ENCODE measurements at regions not wholly inside any gene's neighbourhood (a gene's known extent, or its start where the extent isn't known, plus 50 kb on each side); places are given as distances from the start of the nearest gene placed in this dataset.

DNA sequence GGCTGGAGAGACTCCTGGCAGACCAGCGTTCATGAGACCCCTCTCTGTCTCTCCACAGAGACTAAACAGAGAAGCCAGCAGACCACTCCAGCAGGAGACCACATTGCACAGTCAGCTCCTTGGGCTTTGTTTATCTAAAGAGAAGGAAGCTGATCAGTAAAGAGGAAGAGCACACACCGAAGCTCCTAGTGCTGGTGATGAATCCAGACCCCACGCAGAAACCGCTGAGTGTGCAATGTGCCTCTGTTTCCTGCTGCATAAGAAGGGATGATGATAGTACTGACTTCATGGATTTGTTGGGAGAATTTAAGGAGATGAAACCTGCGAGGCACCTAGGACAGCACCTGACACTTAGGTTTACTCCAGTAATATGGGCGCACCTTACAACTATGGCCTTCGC is 544.1 kb upstream of the ID2 start:
- DNase-seq: peak; percentile 12

DNA sequence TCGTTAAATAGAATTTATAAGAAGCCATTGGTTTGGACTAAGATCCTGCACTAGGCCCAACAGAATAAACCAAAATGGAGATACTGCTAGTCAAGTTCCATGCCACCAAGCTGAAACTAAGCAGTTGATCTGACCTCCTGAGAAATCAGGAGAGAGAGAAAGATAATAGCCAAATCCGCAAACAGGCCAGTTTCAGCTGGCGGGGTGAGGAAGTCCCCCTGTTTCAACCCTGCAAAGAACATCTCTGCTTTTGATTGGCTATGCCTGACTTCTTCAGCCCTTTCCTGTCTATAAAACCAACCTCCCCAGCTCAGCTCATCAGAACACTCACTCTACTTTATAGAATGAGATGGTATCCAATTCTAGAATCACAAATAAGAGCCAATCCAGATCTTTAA is 543.3 kb upstream of the ID2 start:
- DNase-seq: no peak

DNA sequence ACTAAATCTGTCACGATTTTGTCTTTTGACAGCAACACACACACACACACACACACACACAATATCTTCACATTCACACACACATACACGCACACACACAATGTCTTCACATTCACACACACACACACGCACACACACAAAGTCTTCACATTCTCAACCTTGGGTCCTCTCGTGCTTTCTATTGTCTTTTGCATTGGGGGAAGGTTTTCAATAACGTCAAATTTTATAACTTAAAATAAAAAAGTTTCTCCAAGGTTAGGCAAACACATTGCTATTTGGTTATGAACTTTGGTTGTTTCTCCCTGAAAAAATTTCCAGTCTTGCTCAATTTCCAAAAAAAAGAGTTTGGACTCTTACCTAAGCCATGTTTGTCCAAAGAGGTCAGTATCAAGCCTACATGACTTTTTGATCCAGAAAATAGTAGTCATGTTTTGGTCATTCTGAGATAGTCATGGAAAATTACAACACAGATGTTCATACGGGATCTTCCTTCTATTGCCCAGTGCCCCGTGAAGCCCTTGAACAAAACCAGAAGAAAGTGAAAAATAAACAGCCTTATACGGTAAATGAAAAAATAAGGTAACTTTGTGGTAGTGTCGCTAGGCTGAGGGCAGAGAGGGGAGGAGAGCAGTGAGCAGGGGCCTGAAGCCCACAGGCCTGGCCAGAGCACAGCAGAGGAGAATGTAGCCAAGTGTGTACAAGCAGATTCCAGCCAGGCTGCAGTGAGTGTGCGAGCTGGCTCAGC is 542.8 kb upstream of the ID2 start:
- DNase-seq: peak; percentile 23

DNA sequence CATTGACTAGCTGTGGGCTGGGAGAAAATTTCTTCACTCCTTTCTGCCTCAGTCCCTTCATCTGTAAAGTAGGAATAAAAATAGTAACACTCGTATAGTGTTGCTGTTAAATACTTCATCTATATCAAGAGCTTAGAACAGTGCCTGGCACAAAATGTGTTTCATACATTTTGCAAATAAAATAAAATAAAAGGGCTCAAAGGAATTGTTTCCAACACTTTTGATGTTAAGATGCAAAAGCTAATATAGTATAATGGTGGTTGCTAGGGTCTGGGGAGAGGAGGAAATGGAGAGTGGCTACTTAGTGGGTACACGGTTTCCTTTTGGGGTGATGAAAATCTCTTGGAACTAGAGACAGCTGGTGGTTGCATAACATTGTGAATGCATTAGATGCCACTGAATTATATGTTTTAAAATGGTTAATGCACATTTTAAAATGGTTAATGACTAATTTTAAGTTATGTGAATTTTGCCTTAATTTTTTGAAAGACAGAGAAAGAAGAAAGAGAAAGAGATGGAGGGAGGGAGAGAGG is 542.1 kb upstream of the ID2 start:
- peak; percentile 46 for DNase-seq

DNA sequence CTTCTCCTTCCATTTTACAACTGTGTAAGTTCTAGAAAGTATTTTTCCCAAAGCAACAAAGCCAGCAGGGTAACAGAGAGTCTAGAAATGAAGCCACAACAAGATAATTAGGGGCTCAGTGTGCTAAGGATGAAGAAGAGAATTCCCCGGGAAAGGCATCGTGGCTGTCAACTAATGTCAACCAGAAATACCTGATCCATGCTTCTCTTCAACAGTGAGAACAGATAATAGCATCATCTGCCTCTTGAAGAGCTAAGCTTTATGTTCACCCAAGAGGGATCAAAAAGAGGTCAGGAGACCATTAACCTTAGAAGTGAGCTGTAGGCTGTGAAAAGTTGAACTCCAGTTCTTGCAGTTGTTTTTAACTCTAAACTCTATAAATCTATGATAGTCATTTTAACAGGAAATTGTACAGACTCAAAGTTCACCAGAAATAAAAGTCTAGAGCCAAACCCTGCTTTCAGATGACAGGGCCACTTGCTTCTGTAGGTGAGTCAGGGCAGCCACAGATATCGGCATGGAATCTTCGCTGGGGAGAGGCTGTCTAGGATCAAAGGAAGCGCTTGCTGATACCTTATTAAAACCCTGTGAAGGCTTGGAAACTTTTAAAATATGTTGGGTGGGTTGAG is 540.7 kb upstream of the ID2 start:
- no peak for DNase-seq

DNA sequence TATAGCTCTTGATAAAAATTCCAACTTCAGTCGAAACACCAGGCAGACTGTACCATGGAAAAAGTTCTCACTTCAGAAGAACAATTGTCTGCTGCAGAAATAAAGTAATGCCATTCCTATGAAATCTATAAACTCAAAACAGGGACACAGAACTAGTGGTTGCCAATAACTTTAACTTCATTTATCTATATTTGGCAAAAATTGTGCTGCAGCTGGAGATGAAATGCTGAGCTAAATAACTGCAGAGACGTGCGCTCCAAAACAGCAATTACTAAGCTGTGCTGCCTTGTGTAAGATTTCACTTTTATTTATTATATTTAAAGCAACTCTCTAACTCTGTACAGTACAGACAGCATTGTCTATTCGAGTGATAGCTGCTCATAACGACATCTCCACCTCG is 540.1 kb upstream of the ID2 start:
- no peak for DNase-seq

DNA sequence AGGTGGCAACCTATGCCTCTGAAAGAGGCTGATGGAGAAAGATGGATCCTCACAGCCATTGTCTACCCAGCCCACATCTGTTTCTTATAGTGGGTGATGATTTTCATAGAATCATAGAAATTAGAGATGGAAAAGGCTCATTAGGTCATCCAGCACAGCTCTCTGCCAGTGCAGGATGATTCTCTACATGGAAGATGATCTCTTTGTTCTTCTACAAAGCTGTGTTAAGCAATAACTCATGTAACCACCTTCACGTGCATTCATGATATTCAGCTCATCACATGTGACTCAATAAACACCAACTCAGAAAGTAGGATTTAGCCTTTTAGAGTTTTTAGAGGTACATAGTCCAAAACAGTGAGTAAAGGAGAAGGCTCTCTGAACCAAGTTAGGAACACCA is 539.4 kb upstream of the ID2 start:
- no peak for DNase-seq

DNA sequence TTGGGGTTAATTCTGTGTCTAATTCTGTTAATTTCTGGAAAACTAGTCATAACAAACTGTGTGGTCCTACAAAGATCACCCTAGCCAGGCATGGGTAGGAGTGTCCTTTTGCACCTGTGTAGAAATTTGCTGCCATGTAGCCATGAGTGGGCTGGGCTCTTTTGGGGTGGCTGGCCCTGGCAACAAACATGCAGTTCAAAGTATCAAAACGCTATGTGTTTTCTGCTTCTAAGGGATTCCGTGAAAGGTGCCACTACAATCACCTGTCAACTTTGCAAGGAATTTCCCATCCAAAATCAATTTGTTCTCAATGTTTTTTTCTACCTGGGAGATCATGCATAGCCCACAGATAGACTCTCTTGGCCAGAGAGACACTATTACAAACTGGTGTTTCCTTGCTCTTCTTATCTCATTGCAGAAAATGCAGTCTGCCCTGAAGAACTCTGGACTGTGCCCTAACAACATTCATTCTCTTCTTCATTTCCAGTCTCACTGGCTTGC is 537.7 kb upstream of the ID2 start:
- no peak for DNase-seq

DNA sequence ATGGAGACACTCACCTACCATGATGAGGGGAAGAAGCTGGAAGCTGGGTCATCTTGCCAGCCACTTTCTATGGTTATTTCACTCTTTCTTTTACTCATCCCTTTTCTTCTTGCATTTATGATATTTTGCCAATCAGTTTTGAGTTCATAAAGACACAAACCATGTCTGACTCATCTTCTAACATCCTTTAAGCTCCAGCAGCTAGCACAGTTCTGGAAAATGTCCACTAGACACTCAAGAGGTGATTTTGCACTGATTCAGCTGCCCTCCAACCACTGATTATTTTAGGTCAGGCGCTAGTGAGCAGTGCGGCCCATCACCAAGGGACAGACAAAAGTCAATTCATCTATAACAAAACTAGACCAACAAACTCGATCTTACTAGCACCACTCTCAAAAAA is 537.1 kb upstream of the ID2 start:
- DNase-seq: no peak

DNA sequence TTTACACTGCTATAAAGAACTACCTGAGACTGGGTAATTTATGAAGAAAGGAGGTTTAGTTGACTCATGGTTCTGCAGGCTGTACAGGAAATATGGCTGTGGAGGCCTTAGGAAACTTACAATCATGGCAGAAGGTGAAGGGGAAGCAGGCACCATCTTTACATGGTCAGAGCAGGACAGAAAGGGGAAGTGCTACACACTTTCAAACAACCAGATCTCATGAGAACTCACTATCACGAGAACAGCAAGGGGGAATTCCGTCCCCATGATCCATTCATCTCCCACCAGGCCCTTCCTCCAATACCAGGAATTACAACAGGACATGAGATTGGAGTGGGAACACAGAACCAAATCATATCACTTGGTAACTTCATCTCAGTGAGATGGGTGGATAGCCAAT is 536.5 kb upstream of the ID2 start:
- peak; percentile 84 for DNase-seq

DNA sequence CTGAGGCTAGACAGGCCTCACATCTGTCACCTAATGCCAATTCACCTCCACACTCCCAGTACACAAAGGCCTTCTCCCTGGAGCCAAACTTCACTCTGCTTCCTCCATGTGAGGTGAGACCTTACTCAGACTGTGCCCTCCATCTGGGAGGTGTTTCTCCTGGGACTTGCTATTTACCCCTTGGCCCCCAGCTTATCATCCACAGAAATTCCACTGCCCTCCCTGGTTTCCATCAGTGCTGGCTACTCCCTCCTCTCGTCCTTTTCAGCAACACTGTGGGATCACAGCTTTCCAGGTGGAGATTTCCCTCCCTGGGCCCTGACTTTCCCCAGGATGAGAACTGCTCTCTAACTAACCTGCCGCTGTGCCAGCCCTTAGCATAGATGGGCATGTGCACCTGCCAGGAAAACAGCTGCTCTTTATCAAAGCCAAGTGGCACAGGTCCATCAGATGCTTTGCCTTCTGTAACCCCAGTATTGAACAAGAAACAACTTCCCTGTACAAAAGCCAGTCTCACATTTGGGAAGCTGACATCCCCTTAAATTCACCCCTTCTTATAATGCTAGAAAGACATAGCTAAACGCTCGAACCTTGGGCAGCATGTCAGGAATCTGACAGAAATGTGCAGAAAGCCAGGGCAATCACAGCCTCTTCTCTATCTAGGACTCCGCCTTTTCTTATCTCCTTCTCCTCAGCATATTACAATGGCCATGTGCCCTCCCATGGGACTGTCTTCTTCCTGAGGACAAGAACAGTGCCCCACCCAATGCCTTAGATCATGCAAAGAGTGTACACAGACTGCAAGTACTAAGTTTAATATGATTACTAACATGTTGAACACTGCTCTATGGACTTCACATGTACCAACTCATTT is 535.5 kb upstream of the ID2 start:
- no peak for DNase-seq

DNA sequence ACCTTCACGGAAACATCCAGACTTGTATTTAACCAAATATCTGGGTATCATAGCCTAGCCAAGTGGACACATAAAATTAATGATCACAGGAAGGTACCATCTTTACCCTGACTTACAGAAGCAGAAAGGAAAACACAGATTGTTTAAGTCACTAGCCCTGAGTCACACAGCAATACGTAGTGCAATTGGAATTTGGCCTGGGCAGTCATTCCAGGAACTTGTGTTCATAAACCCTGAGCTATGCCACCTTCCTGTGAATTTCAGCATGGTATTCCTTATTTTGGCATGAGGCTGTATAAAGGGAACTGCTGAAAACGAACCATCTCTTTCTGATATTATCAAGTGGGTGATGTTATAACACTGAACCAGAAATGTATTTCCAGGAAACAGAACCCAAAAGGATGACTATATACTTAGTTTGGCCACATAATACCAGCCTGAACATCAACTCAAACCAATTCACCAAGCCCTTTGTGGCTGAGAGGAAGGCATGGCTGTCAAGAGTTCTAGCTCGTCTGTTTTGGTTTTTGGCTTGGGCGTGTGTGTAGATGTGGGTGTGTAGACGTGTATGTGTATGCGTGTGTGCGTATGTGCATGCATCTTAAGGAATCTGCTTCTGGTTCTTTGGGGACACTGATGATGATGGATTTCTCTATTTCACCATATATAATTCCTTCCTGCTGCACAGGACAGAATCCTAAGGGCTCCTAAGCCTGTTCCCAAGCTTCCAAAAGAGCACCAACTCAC is 533.4 kb upstream of the ID2 start:
- no peak for DNase-seq

DNA sequence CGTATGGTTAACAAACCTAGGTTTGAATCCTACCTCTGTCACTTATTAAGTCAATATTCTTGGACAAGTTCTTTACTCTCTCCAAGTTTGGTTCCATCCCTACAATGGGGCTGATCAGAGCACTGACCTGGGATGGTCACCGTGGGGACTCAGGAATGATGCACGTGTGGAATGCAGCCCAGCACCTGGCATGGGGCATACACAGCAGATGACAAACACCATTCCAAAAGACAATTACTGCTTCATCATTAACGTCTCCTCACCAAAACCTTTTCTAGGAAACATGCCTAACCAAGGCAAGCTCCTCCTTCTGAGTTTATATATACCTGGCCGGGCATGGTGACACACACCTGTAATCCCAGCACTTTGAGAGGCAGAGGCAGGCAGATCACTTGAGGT is 532.9 kb upstream of the ID2 start:
- no peak for DNase-seq

DNA sequence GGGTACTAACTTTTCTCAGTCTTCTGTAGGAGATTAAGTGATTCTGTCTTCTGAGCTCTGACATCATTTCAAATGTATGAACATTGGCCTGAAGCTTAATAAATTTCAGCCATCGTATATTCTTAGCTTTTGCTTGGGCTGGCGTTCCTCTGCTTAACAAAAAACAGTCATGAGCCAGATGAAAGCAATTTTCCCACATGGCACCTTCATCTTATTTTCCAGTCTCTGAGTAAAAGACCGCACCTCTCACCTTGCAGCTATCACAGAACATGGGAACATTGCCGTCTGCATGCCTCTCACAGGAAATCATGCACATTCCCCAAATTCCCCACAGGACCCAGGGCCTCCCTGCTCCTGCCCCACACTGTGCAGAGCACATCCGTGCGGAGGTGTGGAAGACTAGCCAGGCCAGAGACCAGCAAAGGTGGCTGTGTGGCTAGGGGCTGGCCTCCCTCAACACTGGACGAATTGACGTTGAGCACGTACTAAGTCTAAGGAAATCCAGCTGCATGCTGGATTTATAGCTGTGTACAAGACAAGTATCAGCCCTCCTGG is 531.8 kb upstream of the ID2 start:
- no peak for DNase-seq

DNA sequence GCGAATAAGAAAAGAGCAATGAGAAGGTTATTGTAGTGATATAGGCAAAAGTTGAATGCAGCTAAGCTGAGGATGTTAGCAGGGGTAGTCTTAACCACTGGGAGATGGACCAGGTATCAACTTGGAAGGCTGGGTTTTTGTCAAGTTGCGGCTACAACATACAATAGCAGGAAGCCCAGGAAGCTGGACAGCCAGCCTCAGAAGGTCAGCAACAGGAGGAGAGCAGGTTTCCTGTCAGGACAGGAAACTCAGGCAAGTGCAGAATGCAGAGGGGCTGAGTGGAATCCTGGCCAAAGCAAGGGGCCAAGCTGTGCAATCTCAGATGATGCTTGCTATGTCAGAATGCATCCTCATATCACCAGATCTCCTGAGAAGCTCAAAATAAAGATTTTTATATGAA is 530.0 kb upstream of the ID2 start:
- no peak for DNase-seq

DNA sequence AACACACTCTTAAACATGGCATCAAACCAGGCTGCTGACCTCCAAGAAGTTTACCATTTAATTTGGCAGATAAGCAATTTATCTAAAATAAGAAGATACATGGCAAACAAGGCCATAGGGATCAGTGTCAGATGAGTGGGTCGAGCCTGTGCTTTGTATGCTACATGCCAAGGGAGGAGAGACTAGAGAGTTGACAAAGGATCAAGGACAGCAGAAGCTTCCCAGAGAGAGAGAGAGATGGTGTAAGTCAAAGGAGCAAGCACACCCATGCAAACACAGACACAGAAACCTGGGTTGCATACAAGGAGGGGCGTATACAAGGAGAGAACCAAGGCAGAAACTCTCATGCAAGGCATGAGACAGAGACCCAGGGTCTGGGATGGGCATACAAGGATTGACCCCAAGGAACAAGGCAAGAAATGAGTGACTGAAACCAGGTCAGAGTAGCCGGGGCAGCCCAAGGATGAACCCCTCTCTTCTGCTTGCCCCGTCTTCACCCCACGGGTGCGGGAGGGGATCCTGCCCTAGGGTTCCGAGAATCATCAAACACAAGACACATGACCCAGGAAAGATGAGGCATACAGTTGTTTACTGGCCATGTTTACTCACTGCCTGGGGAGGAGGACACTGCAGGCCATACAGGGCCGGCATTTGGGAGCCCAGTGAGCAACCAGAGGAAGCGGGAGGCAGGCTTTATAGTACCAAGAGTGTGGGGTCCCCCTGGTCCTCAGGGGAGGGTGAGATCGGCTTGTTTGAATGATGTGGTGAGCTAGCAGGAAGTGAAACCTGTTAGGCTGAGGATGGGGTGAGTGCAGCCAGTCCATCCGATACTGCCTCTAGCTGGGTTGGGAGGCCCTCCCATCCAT is 529.2 kb upstream of the ID2 start:
- DNase-seq: peak; percentile 79

DNA sequence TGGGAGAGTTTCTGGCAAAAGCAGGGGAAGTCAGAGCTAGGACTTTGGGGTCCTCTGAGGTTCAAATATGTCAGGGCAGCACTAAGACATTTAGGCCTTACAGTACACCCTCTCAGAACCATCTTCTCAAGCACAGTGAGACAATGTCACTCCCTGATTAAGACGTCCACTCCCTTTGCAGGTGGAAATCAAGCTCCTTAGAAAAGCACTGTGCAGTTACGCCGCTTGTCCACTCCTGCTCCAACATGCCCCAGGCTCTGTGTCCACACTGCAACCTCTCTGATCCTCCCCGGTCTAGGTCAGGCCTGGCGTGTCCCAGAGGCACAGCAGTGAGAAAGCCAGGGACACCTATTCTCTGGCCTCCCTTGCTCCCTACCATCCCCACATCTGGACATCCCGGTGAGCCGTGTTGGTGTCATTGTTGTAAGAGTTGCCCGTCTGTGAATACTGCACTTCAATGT is 528.6 kb upstream of the ID2 start:
- DNase-seq: no peak

DNA sequence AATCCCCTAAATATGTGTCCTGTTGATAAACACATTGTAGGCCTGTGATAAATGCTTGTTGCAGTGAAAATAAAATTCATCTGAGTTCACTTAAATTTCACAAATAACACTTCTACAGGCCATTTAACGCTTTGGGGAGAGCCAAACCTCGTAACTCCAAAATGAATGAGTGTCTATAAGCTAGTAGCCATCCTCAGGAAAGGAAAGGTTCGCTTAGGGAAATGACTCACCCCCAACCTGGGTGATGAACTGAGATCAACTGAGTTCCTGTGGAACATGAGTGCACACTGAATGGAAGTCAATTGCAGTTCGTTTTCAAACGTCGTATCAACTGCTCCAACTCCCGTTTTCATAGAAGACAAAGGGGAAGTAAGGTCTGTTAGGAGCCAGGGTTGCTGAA is 527.6 kb upstream of the ID2 start:
- peak; percentile 59 for DNase-seq

DNA sequence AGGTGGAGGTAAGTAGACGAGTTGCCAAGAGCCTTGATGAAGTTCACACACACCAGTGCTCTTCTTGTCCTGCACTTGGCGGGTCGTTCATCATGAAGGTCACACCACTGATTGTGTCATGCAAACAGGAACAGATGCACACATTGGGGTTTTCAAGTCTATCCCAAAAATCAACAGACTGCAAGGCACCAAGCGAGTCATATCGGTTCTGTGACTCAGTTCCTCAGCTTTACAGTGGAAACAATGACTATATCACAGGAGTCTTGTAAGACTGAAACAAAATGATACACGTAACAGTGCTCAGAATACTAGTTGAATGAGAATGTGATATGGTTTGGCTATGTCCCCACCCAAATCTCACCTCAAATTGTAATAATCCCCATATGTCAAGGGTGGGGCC is 526.9 kb upstream of the ID2 start:
- DNase-seq: peak; percentile 62

DNA sequence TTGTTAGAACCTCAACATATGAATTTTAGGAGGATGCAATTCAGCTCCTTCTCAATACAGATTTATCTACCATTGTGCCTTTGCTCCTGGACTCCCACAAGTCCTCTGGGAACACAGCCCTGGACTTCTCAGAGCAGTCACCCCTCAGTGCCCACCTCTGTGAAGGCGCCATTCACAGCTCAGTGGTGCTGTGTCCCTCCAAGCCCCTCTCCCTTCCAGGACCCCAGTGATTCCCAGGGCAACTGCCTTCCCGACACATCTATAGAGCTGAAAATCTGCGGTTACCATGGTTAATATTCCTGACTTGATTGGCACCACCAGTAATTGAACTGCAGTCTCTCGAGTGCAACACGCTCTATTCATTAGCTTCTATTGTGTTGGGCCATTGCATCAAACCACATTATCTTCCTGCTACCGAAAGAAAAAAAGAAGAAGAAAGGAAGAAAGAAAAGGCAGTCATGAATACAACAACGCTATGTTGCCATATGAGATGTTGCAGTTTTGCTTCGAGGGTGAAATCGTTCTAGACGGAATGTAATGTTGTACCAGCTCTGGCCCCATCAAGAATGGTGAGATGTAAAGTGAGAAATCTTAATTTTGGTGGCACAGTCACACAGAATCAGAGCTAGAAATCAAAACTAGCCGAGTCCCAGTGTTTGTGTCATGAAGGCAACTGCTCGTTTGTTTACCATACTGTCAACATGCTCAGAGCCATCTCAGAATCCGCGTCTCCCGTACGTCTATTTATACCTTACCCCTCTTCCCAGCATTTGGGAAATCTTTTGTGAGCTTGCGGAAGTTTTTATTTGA is 524.0 kb upstream of the ID2 start:
- no peak for DNase-seq
